22Rv1 (cell line): ENCODE measurements at regions not wholly inside any gene's neighbourhood (a gene's known extent, or its start where the extent isn't known, plus 50 kb on each side); places are given as distances from the start of the nearest gene placed in this dataset.

ENCODE experiments used
- H3K27ac ChIP-seq: fragments of 450-650 bp; 2 replicates; pipeline ENCODE4 v1.5.1; 2017
- ZFX ChIP-seq: fragments of 450-650 bp; IDR thresholded peaks from 2 replicates; pipeline ENCODE4 v1.6.1; 2017; ENCODE audit warnings: antibody characterized with exemption, borderline replicate concordance
- TF ChIP-seq, protein P1 (sequence below): fragments of 450-650 bp; IDR thresholded peaks from 2 replicates; pipeline ENCODE4 v1.5.1; 2017; ENCODE audit warnings: mild to moderate bottlenecking

DNA sequence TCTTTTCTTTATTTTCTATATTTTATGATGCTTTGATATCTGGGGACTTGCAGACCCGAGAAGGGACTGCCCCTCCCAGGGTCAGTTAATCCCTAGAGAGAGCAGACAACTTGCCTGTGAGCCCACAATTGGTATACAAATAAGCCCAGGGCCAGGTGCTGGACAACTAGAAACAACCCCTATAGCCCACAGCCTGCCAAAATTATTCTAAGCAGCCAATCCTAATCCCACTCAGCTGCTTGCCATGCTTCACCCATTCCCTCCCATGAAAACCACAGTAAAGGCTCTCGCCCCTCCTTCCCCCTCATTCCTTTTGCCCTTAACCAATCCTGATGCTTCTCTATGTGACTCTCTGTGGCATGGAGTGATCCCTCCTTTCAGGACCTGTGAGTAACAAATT lies 380.7 kb downstream of the RBM43 start:
- H3K27ac ChIP-seq, result no peak overlapping the region
- no peak for TF ChIP-seq ZFX
- TF ChIP-seq, protein P1, sequence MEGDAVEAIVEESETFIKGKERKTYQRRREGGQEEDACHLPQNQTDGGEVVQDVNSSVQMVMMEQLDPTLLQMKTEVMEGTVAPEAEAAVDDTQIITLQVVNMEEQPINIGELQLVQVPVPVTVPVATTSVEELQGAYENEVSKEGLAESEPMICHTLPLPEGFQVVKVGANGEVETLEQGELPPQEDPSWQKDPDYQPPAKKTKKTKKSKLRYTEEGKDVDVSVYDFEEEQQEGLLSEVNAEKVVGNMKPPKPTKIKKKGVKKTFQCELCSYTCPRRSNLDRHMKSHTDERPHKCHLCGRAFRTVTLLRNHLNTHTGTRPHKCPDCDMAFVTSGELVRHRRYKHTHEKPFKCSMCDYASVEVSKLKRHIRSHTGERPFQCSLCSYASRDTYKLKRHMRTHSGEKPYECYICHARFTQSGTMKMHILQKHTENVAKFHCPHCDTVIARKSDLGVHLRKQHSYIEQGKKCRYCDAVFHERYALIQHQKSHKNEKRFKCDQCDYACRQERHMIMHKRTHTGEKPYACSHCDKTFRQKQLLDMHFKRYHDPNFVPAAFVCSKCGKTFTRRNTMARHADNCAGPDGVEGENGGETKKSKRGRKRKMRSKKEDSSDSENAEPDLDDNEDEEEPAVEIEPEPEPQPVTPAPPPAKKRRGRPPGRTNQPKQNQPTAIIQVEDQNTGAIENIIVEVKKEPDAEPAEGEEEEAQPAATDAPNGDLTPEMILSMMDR, result no peak

GRCh38 chr2:150878356-150878755 lies 383.3 kb downstream of the RBM43 start:
- TF ChIP-seq, protein P1, result no peak
- no peak for TF ChIP-seq ZFX
- no peak overlapping the region for H3K27ac ChIP-seq

- no peak overlapping the region for H3K27ac ChIP-seq
- TF ChIP-seq, protein P1, result no peak
- TF ChIP-seq ZFX, result no peak
Observed at GRCh38 chr2:150876251-150876950, 385.3 kb downstream of the RBM43 start.

GRCh38 chr2:150873396-150873772 lies 385.9 kb upstream of the RND3 start:
- TF ChIP-seq ZFX, result no peak
- TF ChIP-seq, protein P1, result no peak
- H3K27ac ChIP-seq, result no peak overlapping the region

- TF ChIP-seq, protein P1, result no peak
- no peak for TF ChIP-seq ZFX
- no peak overlapping the region for H3K27ac ChIP-seq
Observed at GRCh38 chr2:150872756-150873395, 385.4 kb upstream of the RND3 start.

DNA sequence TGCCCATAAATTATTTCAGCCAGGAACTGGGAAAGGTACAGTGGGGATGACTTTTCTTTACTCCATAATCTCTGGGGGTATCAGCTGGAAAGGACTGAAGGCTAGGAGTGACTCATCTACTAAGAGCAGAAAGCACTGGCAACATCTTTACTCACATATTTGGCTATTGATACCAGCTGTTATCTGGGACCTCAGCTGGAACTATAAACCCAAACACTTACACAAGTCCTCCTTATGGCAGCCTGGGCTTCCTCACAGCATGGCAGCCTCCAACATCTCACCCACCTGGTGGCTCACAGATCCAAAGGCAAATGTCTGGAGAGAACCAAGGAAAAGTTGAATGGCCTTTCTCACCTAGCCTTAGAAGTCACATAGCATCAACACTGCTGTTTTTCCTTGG lies 379.0 kb upstream of the RND3 start:
- no peak overlapping the region for H3K27ac ChIP-seq
- TF ChIP-seq, protein P1, result no peak

- TF ChIP-seq ZFX, result no peak
- TF ChIP-seq, protein P1, result no peak
- H3K27ac ChIP-seq, result no peak overlapping the region
Observed at GRCh38 chr2:150863691-150864090, 376.2 kb upstream of the RND3 start.
